Gastrocnemius medialis (tissue), 4 donors: ENCODE measurements at regions not wholly inside any gene's neighbourhood (a gene's known extent, or its start where the extent isn't known, plus 50 kb on each side); places are given as distances from the start of the nearest gene placed in this dataset.

Experiments
- CTCF ChIP-seq, 5 experiments: fragments of 450-650 bp in 3 of 5; fragments of 200-600 bp in 2 of 5; sonication (generic) in 2 of 5; IDR thresholded peaks in 4 of 5; conservative IDR thresholded peaks in 1 of 5; 1 replicate in 4 of 5; 2 replicates in 1 of 5; pipeline ENCODE4 v1.5.1; 2016 to 2019; ENCODE audit warnings: antibody characterized with exemption in 5 of 5, mild to moderate bottlenecking in 3 of 5, moderate library complexity in 3 of 5
- POLR2A ChIP-seq, 2 donors: fragments of 450-650 bp; IDR thresholded peaks; one replicate each; pipeline ENCODE4 v1.6.1; 2017; ENCODE audit warnings: antibody characterized with exemption in 2 of 2, mild to moderate bottlenecking in 2 of 2, moderate library complexity in 2 of 2

- TF ChIP-seq POLR2A (IDR thresholded peaks at IDR 0.05) (no peak), CTCF (IDR thresholded peaks at IDR 0.05 in 4 of 5, conservative IDR thresholded peaks at IDR 0.05 in 1 of 5) (no peak)
Observed at GRCh38 chr12:93137656-93138612, 208.8 kb upstream of the EEA1 start.
